ENCODE measurements at regions not wholly inside any gene's neighbourhood (a gene's known extent, or its start where the extent isn't known, plus 50 kb on each side); places are given as distances from the start of the nearest gene placed in this dataset.

- CTCF ChIA-PET = interaction anchor here (0.7 to 0.8 kb wide), 2 partner anchors 35 to 366 kb away, joined by 3 read pairs; no protein-coding TSS in a partner anchor
- Histone ChIP-seq H3K4me3 (ENCODE audit: low read depth, low read length) (no peak overlapping the region), H3K9me3 (ENCODE audit: control insufficient read depth, insufficient read depth, low read depth, low read length) (no peaks in the 10 kb centered on the region), H3K4me1 (ENCODE audit: control insufficient read depth, insufficient read depth, low read length) (no peaks in the 10 kb centered on the region; the same call in 1 of the 2 replicates), H3K27ac (ENCODE audit: extremely low read depth, low read depth, low read length) (no peak overlapping the region), H3K36me3 (ENCODE audit: control insufficient read depth in 2 of 2, insufficient read depth in 1 of 2, low read length in 2 of 2) (no peaks in the 10 kb centered on the region)
- POLR2A ChIA-PET = no interaction called here
- TF ChIP-seq PRDM10 (tag by site-specific recombination; IDR thresholded peaks at IDR 0.05) (no peak), ZNF202 (tag by site-specific recombination; IDR thresholded peaks at IDR 0.05; ENCODE audit: borderline replicate concordance) (no peak), ZNF555 (tag by site-specific recombination; conservative IDR thresholded peaks at IDR 0.05) (no peak), ZNF701 (tag by site-specific recombination; IDR thresholded peaks at IDR 0.05) (no peak), ZNF791 (tag by site-specific recombination; IDR thresholded peaks at IDR 0.05) (no peak), ZNF311 (tag by site-specific recombination; IDR thresholded peaks at IDR 0.05; ENCODE audit: borderline replicate concordance) (no peak), ZFP41 (tag by site-specific recombination; IDR thresholded peaks at IDR 0.05; ENCODE audit: borderline replicate concordance) (no peak), ZNF174 (tag by site-specific recombination; IDR thresholded peaks at IDR 0.05) (no peak), PRDM6 (tag by site-specific recombination; IDR thresholded peaks at IDR 0.05) (no peak)
These were observed 210.0 kb upstream of the PRDM1 start for GRCh38 chr6:105875974-105876640.

- ChIA-PET CTCF (no interaction called here), POLR2A (no interaction called here)
- no peaks in the 10 kb centered on the region for H3K36me3 ChIP-seq (ENCODE audit: control insufficient read depth in 2 of 2, insufficient read depth in 1 of 2, low read length in 2 of 2)
- no peak overlapping the region for H3K27ac ChIP-seq (ENCODE audit: extremely low read depth, low read depth, low read length)
- no peaks in the 10 kb centered on the region; the same call in 1 of the 2 replicates for H3K4me1 ChIP-seq (ENCODE audit: control insufficient read depth, insufficient read depth, low read length)
- no peak overlapping the region for H3K4me3 ChIP-seq (ENCODE audit: low read depth, low read length)
- H3K9me3 ChIP-seq (ENCODE audit: control insufficient read depth, insufficient read depth, low read depth, low read length) = no peaks in the 10 kb centered on the region
- TF ChIP-seq MZF1 (tag by site-specific recombination; IDR thresholded peaks at IDR 0.05; ENCODE audit: borderline replicate concordance) (no peak), FEZF1 (tag by site-specific recombination; IDR thresholded peaks at IDR 0.05) (no peak), ZNF555 (tag by site-specific recombination; conservative IDR thresholded peaks at IDR 0.05) (no peak), ZBTB1 (tag by site-specific recombination; IDR thresholded peaks at IDR 0.05) (no peak), ZNF223 (tag by site-specific recombination; IDR thresholded peaks at IDR 0.05) (no peak), ZNF654 (tag by site-specific recombination; IDR thresholded peaks at IDR 0.05; ENCODE audit: low read depth) (no peak), EGR2 (tag by site-specific recombination; IDR thresholded peaks at IDR 0.05; ENCODE audit: low read depth) (no peak), ZNF530 (tag by site-specific recombination; IDR thresholded peaks at IDR 0.05; ENCODE audit: low read depth) (no peak), PRDM10 (tag by site-specific recombination; IDR thresholded peaks at IDR 0.05) (no peak), PRDM6 (tag by site-specific recombination; IDR thresholded peaks at IDR 0.05) (no peak), KLF16 (tag by site-specific recombination; IDR thresholded peaks at IDR 0.05) (no peak)
These were observed 211.1 kb upstream of the PRDM1 start for GRCh38 chr6:105874835-105875626.
